GM12878 (cell line): ENCODE measurements at regions not wholly inside any gene's neighbourhood (a gene's known extent, or its start where the extent isn't known, plus 50 kb on each side); places are given as distances from the start of the nearest gene placed in this dataset.
"Not testable (repeated sequence)": the region's sequence is repeated elsewhere in the genome, so short reads cannot be mapped to it uniquely, and the experiment has no call there.

ENCODE experiments used
- BCL11A ChIP-seq: IDR thresholded peaks from 2 replicates; pipeline ENCODE4 v1.6.1; 2011; ENCODE audit warnings: low read depth, low read length
- CREM ChIP-seq: IDR thresholded peaks from 2 replicates; pipeline ENCODE4 v1.6.1; 2014; ENCODE audit warnings: antibody characterized with exemption, low read depth
- ESRRA ChIP-seq: IDR thresholded peaks from 2 replicates; pipeline ENCODE4 v1.6.1; 2012; ENCODE audit warnings: mild to moderate bottlenecking, low read length, improper control_type of control experiment
- MXI1 ChIP-seq: fragments of 150-350 bp; IDR thresholded peaks from 2 replicates; pipeline ENCODE4 v1.6.1; 2011; ENCODE audit warnings: low read depth, mild to moderate bottlenecking, inconsistent platforms, low read length, improper control_type of control experiment
- RFX5 ChIP-seq: IDR thresholded peaks from 2 replicates; pipeline ENCODE4 v1.6.1; 2011; ENCODE audit warnings: low read depth, low read length, improper control_type of control experiment
- SREBF2 ChIP-seq: IDR thresholded peaks from 2 replicates; pipeline ENCODE4 v1.6.1; 2012; ENCODE audit warnings: mild to moderate bottlenecking, low read length
- ZNF274 ChIP-seq: IDR thresholded peaks from one replicate; pipeline ENCODE4 v1.8.0; 2011; ENCODE audit not compliant: insufficient read length, insufficient read depth
- TF ChIP-seq, protein P1 (sequence below): fragments of 450-650 bp; IDR thresholded peaks from 2 replicates; pipeline ENCODE4 v1.6.1; 2017; ENCODE audit warnings: antibody characterized with exemption, mild to moderate bottlenecking, moderate library complexity

DNA sequence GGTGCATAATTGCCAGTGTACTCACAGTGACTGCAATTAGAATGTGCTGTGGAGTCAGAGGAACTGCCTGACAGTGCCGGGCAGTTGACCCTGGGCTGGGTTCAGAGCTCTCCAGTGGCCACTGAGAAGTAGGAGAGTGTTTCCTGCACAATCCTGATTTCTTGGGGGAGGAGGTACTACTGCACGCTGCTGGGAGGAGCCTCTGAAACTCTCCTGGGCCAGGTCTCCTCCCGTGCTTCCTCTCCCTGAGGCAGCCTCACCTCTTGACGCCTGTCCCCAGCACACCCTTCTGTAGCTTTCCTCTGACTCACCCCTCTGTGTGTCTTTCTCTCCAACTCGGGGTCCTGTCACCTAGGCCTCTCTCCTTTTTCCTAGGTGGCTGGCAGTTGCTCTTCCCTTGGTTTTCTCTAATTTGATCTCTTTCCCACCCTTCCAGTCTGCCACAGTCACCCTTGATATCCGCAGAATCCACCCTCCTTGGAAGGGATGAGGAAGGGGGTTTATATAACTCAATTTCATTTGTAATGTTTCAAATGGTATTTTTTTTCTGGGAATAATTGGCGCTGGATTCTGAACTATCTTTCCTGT lies 264.7 kb upstream of the PLGLB2 start:
- not testable (repeated sequence) for TF ChIP-seq RFX5, SREBF2, MXI1, ZNF274, ESRRA, CREM, BCL11A
- TF ChIP-seq, protein P1, sequence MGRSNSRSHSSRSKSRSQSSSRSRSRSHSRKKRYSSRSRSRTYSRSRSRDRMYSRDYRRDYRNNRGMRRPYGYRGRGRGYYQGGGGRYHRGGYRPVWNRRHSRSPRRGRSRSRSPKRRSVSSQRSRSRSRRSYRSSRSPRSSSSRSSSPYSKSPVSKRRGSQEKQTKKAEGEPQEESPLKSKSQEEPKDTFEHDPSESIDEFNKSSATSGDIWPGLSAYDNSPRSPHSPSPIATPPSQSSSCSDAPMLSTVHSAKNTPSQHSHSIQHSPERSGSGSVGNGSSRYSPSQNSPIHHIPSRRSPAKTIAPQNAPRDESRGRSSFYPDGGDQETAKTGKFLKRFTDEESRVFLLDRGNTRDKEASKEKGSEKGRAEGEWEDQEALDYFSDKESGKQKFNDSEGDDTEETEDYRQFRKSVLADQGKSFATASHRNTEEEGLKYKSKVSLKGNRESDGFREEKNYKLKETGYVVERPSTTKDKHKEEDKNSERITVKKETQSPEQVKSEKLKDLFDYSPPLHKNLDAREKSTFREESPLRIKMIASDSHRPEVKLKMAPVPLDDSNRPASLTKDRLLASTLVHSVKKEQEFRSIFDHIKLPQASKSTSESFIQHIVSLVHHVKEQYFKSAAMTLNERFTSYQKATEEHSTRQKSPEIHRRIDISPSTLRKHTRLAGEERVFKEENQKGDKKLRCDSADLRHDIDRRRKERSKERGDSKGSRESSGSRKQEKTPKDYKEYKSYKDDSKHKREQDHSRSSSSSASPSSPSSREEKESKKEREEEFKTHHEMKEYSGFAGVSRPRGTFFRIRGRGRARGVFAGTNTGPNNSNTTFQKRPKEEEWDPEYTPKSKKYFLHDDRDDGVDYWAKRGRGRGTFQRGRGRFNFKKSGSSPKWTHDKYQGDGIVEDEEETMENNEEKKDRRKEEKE: not testable (repeated sequence)
